ENCODE measurements at regions not wholly inside any gene's neighbourhood (a gene's known extent, or its start where the extent isn't known, plus 50 kb on each side); places are given as distances from the start of the nearest gene placed in this dataset.
"Not testable (repeated sequence)": the region's sequence is repeated elsewhere in the genome, so short reads cannot be mapped to it uniquely, and the experiment has no call there.

DNA sequence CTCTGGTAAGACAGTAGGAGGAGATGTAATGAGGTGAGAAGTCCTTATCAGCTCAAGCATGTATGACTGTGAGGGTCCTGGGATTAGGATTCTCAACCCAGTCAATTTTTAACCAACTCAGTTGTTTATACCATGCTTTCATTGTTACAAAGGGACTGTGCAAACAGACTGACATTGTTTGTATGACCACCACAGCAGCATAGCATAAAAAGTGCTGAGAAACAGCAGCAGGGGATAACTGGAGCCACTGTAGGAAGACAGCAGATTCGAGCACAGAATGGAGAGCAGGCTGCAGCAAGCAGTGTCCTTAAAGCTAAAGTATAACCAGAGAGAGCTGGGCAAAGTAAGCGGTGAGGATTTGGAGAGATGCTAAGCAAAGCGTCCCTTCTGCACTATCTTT is 829.5 kb downstream of the REEP3 start:
- WGBS (ENCODE audit: low lambda C conversion rate, missing lambda C conversion rate) = 34% methylated on average over 3 of the region's 3 CpGs

DNA sequence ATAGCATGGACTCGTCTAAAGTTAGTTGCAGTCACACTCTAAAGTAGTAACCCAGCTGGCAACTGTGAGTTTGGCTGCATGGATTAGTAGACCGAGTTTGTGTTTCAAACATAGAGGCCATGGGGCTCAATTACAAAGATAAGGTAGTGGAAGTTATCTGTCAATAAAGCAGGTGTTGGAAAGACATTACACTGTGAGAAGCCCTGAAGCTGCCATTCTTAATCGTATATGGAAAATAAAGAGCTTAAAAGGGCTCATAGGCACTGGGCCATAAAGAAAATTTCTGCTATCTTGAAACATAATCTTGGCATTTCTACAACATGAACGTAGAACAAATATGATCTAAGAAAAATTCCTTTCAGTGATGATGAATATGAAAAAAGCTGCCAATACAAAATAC is 837.7 kb downstream of the REEP3 start:
- no peaks in the 10 kb centered on the region for H3K79me2 ChIP-seq
- no peaks in the 10 kb centered on the region for H3K4me1 ChIP-seq (ENCODE audit: insufficient read depth)
- TF ChIP-seq EZH2phosphoT487 (IDR thresholded peaks at IDR 0.05; ENCODE audit: low read depth, severe bottlenecking, unreplicated experiment) = no peak
- TF ChIP-seq EZH2 (IDR thresholded peaks at IDR 0.05; ENCODE audit: borderline replicate concordance) = no peak
- no peaks in the 10 kb centered on the region for H3K36me3 ChIP-seq (replicated peaks; ENCODE audit: insufficient read depth, low read depth)
- H3K4me3 ChIP-seq = no peak overlapping the region
- H3K9me3 ChIP-seq (ENCODE audit: low read depth) = no peaks in the 10 kb centered on the region
- H2AFZ ChIP-seq = no peak overlapping the region
- no peak overlapping the region for H3K27ac ChIP-seq
- WGBS (ENCODE audit: low lambda C conversion rate, missing lambda C conversion rate) = 47% methylated on average over 4 of the region's 4 CpGs
- H3K27me3 ChIP-seq = no peaks in the 10 kb centered on the region
- no peaks in the 10 kb centered on the region for H4K20me1 ChIP-seq (ENCODE audit: insufficient read depth, poor library complexity, severe bottlenecking)
- no peak overlapping the region for H3K4me2 ChIP-seq
- no peaks in the 10 kb centered on the region for H3K9me2 ChIP-seq (replicated peaks; ENCODE audit: insufficient read depth)
- DNase-seq (ENCODE audit: low spot score) = no peak

More for the DNA sequence above, 829.5 kb downstream of the REEP3 start:
- Histone ChIP-seq H3K4me3 (no peak overlapping the region), H3K4me1 (ENCODE audit: insufficient read depth) (no peaks in the 10 kb centered on the region), H3K36me3 (replicated peaks; ENCODE audit: insufficient read depth, low read depth) (no peaks in the 10 kb centered on the region), H3K9me2 (replicated peaks; ENCODE audit: insufficient read depth) (no peaks in the 10 kb centered on the region), H3K79me2 (no peaks in the 10 kb centered on the region), H4K20me1 (ENCODE audit: insufficient read depth, poor library complexity, severe bottlenecking) (no peaks in the 10 kb centered on the region), H3K9me3 (ENCODE audit: low read depth) (no peaks in the 10 kb centered on the region), H2AFZ (no peak overlapping the region), H3K27me3 (no peaks in the 10 kb centered on the region), H3K4me2 (no peak overlapping the region), H3K27ac (no peak overlapping the region)
- TF ChIP-seq, protein P1, sequence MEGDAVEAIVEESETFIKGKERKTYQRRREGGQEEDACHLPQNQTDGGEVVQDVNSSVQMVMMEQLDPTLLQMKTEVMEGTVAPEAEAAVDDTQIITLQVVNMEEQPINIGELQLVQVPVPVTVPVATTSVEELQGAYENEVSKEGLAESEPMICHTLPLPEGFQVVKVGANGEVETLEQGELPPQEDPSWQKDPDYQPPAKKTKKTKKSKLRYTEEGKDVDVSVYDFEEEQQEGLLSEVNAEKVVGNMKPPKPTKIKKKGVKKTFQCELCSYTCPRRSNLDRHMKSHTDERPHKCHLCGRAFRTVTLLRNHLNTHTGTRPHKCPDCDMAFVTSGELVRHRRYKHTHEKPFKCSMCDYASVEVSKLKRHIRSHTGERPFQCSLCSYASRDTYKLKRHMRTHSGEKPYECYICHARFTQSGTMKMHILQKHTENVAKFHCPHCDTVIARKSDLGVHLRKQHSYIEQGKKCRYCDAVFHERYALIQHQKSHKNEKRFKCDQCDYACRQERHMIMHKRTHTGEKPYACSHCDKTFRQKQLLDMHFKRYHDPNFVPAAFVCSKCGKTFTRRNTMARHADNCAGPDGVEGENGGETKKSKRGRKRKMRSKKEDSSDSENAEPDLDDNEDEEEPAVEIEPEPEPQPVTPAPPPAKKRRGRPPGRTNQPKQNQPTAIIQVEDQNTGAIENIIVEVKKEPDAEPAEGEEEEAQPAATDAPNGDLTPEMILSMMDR (IDR thresholded peaks at IDR 0.05; ENCODE audit: poor library complexity) = no peak
- TF ChIP-seq EZH2phosphoT487 (IDR thresholded peaks at IDR 0.05; ENCODE audit: low read depth, severe bottlenecking, unreplicated experiment) (no peak), EZH2 (IDR thresholded peaks at IDR 0.05; ENCODE audit: borderline replicate concordance) (no peak)
- no peak for DNase-seq (ENCODE audit: low spot score)

DNA sequence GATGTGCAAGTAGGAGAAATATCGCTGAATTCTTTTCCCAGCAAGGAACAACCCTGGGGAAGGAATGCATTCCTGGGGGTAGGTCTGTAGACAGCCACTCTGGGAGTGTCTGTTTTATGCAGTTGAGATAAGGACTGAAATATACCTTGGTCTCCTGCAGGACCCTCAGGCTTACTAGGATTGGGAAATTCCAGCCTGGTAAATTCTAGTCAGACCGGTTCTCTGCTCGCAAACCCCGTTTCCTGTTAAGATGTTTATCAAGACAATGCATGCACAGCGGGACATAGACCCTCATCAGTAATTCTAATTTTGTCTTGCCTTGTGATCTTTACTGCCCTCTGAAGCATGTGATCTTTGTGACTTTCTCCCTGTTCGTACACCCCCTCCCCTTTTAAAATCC is 839.0 kb downstream of the REEP3 start:
- H3K27me3 ChIP-seq; H2AFZ ChIP-seq; H3K9me2 ChIP-seq (replicated peaks; ENCODE audit: insufficient read depth); H4K20me1 ChIP-seq (ENCODE audit: insufficient read depth, poor library complexity, severe bottlenecking); H3K36me3 ChIP-seq (replicated peaks; ENCODE audit: insufficient read depth, low read depth); H3K79me2 ChIP-seq; H3K4me1 ChIP-seq (ENCODE audit: insufficient read depth); H3K27ac ChIP-seq; H3K4me3 ChIP-seq; H3K4me2 ChIP-seq; DNase-seq (ENCODE audit: low spot score); H3K9me3 ChIP-seq (ENCODE audit: low read depth): not testable (repeated sequence)
- 70% methylated on average over 6 of the region's 6 CpGs for WGBS (ENCODE audit: low lambda C conversion rate, missing lambda C conversion rate)

DNA sequence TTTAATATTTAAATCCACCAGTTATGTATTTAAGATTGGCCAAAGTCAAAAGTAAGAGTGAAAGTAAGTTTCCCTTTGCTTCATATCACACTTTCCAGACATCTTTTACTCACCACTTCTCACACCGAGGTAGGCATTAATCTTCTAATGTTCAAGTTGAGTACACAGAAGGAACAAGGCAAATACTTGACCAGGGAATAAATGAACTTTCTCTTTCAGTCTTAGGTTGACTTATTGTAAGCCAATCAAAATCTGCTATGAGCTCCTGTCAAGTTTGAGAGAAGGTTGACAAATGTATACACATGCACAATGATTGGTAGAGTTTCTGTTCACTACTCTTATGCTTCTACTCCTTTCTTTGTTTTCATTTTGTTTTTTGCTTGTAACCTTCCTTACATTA is 842.5 kb downstream of the REEP3 start:
- no peak overlapping the region for H3K4me2 ChIP-seq
- TF ChIP-seq, protein P1 (IDR thresholded peaks at IDR 0.05; ENCODE audit: poor library complexity) = no peak
- TF ChIP-seq EZH2 (IDR thresholded peaks at IDR 0.05; ENCODE audit: borderline replicate concordance) = no peak
- no peak overlapping the region for H3K4me3 ChIP-seq
- H3K36me3 ChIP-seq (replicated peaks; ENCODE audit: insufficient read depth, low read depth) = no peaks in the 10 kb centered on the region
- no peak for DNase-seq (ENCODE audit: low spot score)
- H3K27me3 ChIP-seq = no peaks in the 10 kb centered on the region
- H3K79me2 ChIP-seq = no peaks in the 10 kb centered on the region
- no peaks in the 10 kb centered on the region for H3K9me3 ChIP-seq (ENCODE audit: low read depth)
- no peaks in the 10 kb centered on the region for H4K20me1 ChIP-seq (ENCODE audit: insufficient read depth, poor library complexity, severe bottlenecking)
- H3K9me2 ChIP-seq (replicated peaks; ENCODE audit: insufficient read depth) = no peaks in the 10 kb centered on the region
- 90% methylated on average over 1 of the region's 1 CpG for WGBS (ENCODE audit: low lambda C conversion rate, missing lambda C conversion rate)
- H2AFZ ChIP-seq = no peak overlapping the region
- no peak overlapping the region for H3K27ac ChIP-seq
- H3K4me1 ChIP-seq (ENCODE audit: insufficient read depth) = no peaks in the 10 kb centered on the region

DNA sequence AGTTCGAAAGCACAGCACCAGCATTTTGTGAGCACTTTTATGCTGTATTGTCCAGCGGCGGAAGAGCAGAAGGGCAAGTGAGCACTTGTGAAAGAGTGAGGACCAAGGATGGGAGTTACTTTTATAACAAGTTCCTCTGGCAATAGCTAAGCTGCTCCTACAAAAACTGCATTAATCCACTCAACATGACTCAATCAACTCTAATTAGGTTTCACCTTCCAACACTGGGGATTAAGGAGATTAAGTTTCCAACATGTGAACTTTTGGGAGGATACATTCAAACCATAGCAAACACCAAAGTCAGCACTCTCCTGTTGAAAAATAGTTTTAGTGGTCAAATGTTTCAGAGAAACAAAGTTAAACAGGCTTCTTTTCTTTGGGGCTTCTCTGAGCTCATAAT is 844.5 kb downstream of the REEP3 start:
- H3K4me3 ChIP-seq = no peak overlapping the region
- H3K9me2 ChIP-seq (replicated peaks; ENCODE audit: insufficient read depth) = no peaks in the 10 kb centered on the region
- peaks cover 4% of the 10 kb centered on the region for H3K4me1 ChIP-seq (ENCODE audit: insufficient read depth)
- H3K27me3 ChIP-seq = no peaks in the 10 kb centered on the region
- no peak overlapping the region for H3K4me2 ChIP-seq
- TF ChIP-seq, protein P1 (IDR thresholded peaks at IDR 0.05; ENCODE audit: poor library complexity) = no peak
- no peak for TF ChIP-seq EZH2phosphoT487 (IDR thresholded peaks at IDR 0.05; ENCODE audit: low read depth, severe bottlenecking, unreplicated experiment)
- TF ChIP-seq EZH2 (IDR thresholded peaks at IDR 0.05; ENCODE audit: borderline replicate concordance) = no peak
- H3K27ac ChIP-seq = no peak overlapping the region
- H3K36me3 ChIP-seq (replicated peaks; ENCODE audit: insufficient read depth, low read depth) = no peaks in the 10 kb centered on the region
- no peaks in the 10 kb centered on the region for H3K9me3 ChIP-seq (ENCODE audit: low read depth)
- H3K79me2 ChIP-seq = no peaks in the 10 kb centered on the region
- WGBS (ENCODE audit: low lambda C conversion rate, missing lambda C conversion rate) = 93% methylated on average over 3 of the region's 3 CpGs
- no peak overlapping the region for H2AFZ ChIP-seq
- H4K20me1 ChIP-seq (ENCODE audit: insufficient read depth, poor library complexity, severe bottlenecking) = no peaks in the 10 kb centered on the region
- no peak for DNase-seq (ENCODE audit: low spot score)

Measured in hepatocyte (in vitro differentiated cells).